MM.1S (cell line): ENCODE measurements at regions not wholly inside any gene's neighbourhood (a gene's known extent, or its start where the extent isn't known, plus 50 kb on each side); places are given as distances from the start of the nearest gene placed in this dataset.

Experiments used
- EZH2 ChIP-seq: fragments of 300-600 bp; sonication (generic); optimal IDR thresholded peaks from 2 replicates; pipeline ENCODE3; 2017; ENCODE audit warnings: low read depth, mild to moderate bottlenecking, antibody characterized with exemption, low read length, mixed read lengths
- EZH2phosphoT487 ChIP-seq: fragments of 300-600 bp; sonication (generic); IDR thresholded peaks from 2 replicates; pipeline ENCODE4 v1.6.1; 2018; ENCODE audit warnings: antibody characterized with exemption, low read length
- TF ChIP-seq, protein P1 (sequence below): fragments of 300-600 bp; sonication (generic); IDR thresholded peaks from 2 replicates; pipeline ENCODE4 v1.5.1; 2016; ENCODE audit warnings: antibody characterized with exemption, low read length, mixed read lengths

DNA sequence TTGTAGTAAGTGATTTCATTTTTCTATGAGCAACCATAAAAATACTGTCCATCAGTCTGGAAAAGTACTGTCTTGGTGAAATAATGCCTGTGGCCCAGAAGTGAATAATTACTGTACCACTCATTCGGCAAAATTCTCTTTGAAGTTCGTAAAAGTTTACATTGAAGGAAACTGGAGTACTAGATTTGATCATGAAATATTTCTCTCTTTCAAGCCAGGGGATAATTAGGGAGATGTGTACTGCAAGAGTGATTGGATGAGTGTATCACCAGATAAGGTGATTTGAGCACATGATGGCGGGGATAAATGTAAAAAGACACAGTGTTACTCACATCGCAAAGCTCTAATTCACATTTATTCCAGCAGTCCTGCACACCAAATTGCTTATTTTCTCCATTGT is 883.2 kb upstream of the PIK3C3 start:
- TF ChIP-seq, protein P1, sequence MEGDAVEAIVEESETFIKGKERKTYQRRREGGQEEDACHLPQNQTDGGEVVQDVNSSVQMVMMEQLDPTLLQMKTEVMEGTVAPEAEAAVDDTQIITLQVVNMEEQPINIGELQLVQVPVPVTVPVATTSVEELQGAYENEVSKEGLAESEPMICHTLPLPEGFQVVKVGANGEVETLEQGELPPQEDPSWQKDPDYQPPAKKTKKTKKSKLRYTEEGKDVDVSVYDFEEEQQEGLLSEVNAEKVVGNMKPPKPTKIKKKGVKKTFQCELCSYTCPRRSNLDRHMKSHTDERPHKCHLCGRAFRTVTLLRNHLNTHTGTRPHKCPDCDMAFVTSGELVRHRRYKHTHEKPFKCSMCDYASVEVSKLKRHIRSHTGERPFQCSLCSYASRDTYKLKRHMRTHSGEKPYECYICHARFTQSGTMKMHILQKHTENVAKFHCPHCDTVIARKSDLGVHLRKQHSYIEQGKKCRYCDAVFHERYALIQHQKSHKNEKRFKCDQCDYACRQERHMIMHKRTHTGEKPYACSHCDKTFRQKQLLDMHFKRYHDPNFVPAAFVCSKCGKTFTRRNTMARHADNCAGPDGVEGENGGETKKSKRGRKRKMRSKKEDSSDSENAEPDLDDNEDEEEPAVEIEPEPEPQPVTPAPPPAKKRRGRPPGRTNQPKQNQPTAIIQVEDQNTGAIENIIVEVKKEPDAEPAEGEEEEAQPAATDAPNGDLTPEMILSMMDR: no peak
- TF ChIP-seq EZH2 (no peak), EZH2phosphoT487 (no peak)
